ENCODE measurements at regions not wholly inside any gene's neighbourhood (a gene's known extent, or its start where the extent isn't known, plus 50 kb on each side); places are given as distances from the start of the nearest gene placed in this dataset.

DNA sequence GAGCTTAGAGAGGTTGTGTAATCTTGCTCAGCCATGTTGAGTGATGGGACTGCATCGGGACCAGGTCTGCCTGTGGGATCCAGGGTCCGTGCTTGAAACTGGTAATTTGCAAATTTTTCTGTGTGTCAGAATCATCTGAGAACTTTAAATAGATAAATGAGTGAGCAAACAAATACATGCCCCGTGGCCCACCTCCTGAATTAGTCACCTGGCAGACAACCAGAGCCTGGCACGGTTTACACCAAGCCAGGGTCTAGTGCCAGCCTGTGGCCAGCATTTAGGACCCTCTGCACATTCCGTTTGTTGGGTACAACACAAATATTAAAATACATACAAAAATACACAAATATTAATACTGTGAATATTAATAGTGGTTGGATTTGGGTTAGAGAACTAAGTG is 90.6 kb upstream of the STOX2 start:
- TF ChIP-seq, protein P1, sequence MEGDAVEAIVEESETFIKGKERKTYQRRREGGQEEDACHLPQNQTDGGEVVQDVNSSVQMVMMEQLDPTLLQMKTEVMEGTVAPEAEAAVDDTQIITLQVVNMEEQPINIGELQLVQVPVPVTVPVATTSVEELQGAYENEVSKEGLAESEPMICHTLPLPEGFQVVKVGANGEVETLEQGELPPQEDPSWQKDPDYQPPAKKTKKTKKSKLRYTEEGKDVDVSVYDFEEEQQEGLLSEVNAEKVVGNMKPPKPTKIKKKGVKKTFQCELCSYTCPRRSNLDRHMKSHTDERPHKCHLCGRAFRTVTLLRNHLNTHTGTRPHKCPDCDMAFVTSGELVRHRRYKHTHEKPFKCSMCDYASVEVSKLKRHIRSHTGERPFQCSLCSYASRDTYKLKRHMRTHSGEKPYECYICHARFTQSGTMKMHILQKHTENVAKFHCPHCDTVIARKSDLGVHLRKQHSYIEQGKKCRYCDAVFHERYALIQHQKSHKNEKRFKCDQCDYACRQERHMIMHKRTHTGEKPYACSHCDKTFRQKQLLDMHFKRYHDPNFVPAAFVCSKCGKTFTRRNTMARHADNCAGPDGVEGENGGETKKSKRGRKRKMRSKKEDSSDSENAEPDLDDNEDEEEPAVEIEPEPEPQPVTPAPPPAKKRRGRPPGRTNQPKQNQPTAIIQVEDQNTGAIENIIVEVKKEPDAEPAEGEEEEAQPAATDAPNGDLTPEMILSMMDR (IDR thresholded peaks at IDR 0.05; ENCODE audit: extremely low read depth in 1 of 2, insufficient read depth in 1 of 2, low read depth in 1 of 2, low read length in 2 of 2) = no peak
- TF ChIP-seq POLR2AphosphoS5 (IDR thresholded peaks at IDR 0.05; ENCODE audit: insufficient read depth, low read depth, low read length) (no peak), POLR2A (IDR thresholded peaks at IDR 0.05; ENCODE audit: low read depth, low read length) (no peak), EZH2 (IDR thresholded peaks at IDR 0.05; ENCODE audit: borderline replicate concordance, low read depth, low read length, severe bottlenecking) (no peak)
- TF ChIP-seq, protein P2, sequence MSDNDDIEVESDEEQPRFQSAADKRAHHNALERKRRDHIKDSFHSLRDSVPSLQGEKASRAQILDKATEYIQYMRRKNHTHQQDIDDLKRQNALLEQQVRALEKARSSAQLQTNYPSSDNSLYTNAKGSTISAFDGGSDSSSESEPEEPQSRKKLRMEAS (IDR thresholded peaks at IDR 0.05; ENCODE audit: insufficient read depth, insufficient read length) = no peak
